ENCODE measurements at regions not wholly inside any gene's neighbourhood (a gene's known extent, or its start where the extent isn't known, plus 50 kb on each side); places are given as distances from the start of the nearest gene placed in this dataset.

- TF ChIP-seq POLR2A (IDR thresholded peaks at IDR 0.05) = no peak
- intact Hi-C loops (cut with DNase I) = no loop called here
- no peak overlapping the region for H3K4me3 ChIP-seq
Measured at GRCh38 chr10:6362879-6363278, 160.1 kb downstream of the PFKFB3 start.

DNA sequence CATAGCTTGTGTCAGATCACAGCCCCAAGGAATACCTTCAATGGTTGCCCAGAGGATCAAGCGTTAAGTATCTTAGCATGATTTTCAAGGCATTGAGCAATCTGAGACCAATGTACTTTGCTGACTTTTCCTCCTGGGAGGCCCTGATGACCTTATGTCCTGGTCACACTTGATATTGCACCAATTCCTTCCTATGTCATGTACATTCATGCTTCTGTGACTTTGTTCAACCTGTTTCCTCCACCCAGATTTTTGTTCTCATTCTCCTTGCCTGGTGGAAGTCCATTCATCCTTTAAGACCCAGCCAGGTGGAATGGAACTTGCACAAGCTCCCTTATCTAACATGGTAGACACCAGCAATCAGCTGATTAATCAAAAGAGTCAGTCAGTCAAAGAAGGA, 160.8 kb downstream of the PFKFB3 start:
- no peak overlapping the region for H3K4me3 ChIP-seq
- no peaks in the 10 kb centered on the region for H3K36me3 ChIP-seq (replicated peaks in 1 of 2)
- no peaks in the 10 kb centered on the region for H3K4me1 ChIP-seq (replicated peaks in 1 of 2)
- no peak for DNase-seq
- H3K27me3 ChIP-seq = no peaks in the 10 kb centered on the region
- 0 to 78% (median 58%) methylated on average over 1 of the region's 1 CpG for WGBS, 4 donors
- TF ChIP-seq POLR2A (IDR thresholded peaks at IDR 0.05) (no peak), CTCF (IDR thresholded peaks at IDR 0.05) (no peak)
- intact Hi-C loops (cut with DNase I) = no loop called here
- H3K27ac ChIP-seq = no peak overlapping the region
- H3K9me3 ChIP-seq (replicated peaks in 1 of 3) = peaks cover 0 to 11% (median 7%) of the 10 kb centered on the region in 3 donors

More at GRCh38 chr10:6362879-6363278, 160.1 kb downstream of the PFKFB3 start:
- no peak for DNase-seq
- H3K36me3 ChIP-seq (replicated peaks in 1 of 2) = no peaks in the 10 kb centered on the region
- H3K9me3 ChIP-seq (replicated peaks in 1 of 3) = peaks cover 0 to 11% (median 7%) of the 10 kb centered on the region in 3 donors
- no peaks in the 10 kb centered on the region for H3K4me1 ChIP-seq (replicated peaks in 1 of 2)
- no peak overlapping the region for H3K27ac ChIP-seq
- H3K27me3 ChIP-seq = no peaks in the 10 kb centered on the region

GRCh38 chr10:6364283-6364682, 161.6 kb downstream of the PFKFB3 start:
- intact Hi-C loops (cut with DNase I) = no loop called here
- TF ChIP-seq CTCF (IDR thresholded peaks at IDR 0.05) (no peak), POLR2A (IDR thresholded peaks at IDR 0.05) (no peak)
- 83 to 94% (median 90%) methylated on average over 2 of the region's 2 CpGs for WGBS, 4 donors
- H3K27ac ChIP-seq = no peak overlapping the region
- H3K4me3 ChIP-seq = no peak overlapping the region
- DNase-seq = no peak
- no peaks in the 10 kb centered on the region for H3K36me3 ChIP-seq (replicated peaks in 1 of 2)
- H3K9me3 ChIP-seq (replicated peaks in 1 of 3) = peaks cover 0 to 11% (median 7%) of the 10 kb centered on the region in 3 donors
- no peaks in the 10 kb centered on the region for H3K27me3 ChIP-seq
- no peaks in the 10 kb centered on the region for H3K4me1 ChIP-seq (replicated peaks in 1 of 2)

DNA sequence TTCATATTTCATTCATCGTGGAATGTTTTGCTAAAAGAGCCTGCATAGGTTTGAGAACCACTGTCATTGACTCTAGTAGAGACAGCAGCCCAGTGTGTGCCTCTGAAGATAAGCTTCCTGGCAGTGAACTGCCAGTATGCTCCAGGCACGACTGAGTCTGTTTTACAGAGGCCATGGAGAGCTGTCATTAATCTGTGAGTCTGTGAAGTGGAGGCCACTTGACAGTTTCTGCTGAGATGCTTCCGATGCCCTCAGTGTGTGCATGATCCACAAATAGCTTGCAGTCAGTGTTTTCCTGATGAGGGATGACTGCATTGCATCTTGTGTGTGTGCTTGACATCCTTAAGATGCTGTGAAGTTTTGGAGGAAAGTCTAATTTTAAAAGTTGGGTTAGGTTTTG, 162.2 kb downstream of the PFKFB3 start:
- intact Hi-C loops (cut with DNase I) = no loop called here
- H3K4me1 ChIP-seq (replicated peaks in 1 of 2) = no peaks in the 10 kb centered on the region
- TF ChIP-seq CTCF (IDR thresholded peaks at IDR 0.05) (no peak), POLR2A (IDR thresholded peaks at IDR 0.05) (no peak)
- no peaks in the 10 kb centered on the region for H3K27me3 ChIP-seq
- H3K27ac ChIP-seq = peak overlapping the region in 1 of 5 donors; percentile 45
- H3K9me3 ChIP-seq (replicated peaks in 1 of 3) = peaks cover 0 to 10% (median 6%) of the 10 kb centered on the region in 3 donors
- no peaks in the 10 kb centered on the region for H3K36me3 ChIP-seq (replicated peaks in 1 of 2)
- no peak for DNase-seq
- WGBS, 4 donors = 27 to 48% (median 46%) methylated on average over 3 of the region's 3 CpGs
- H3K4me3 ChIP-seq = no peak overlapping the region

- H3K36me3 ChIP-seq (replicated peaks in 1 of 2) = no peaks in the 10 kb centered on the region
- no peak for DNase-seq
- intact Hi-C loops (cut with DNase I) = no loop called here
- 60 to 70% (median 65%) methylated on average over 4 of the region's 4 CpGs for WGBS, 4 donors
- H3K9me3 ChIP-seq (replicated peaks in 1 of 3) = peaks cover 0 to 6% (median 2%) of the 10 kb centered on the region in 3 donors
- TF ChIP-seq CTCF (IDR thresholded peaks at IDR 0.05) = no peak
- no peak for TF ChIP-seq POLR2A (IDR thresholded peaks at IDR 0.05)
- H3K27me3 ChIP-seq = no peaks in the 10 kb centered on the region
- H3K4me3 ChIP-seq = no peak overlapping the region
- H3K4me1 ChIP-seq (replicated peaks in 1 of 2) = no peaks in the 10 kb centered on the region
- H3K27ac ChIP-seq = peak overlapping the region in 1 of 5 donors; percentile 45
Measured at GRCh38 chr10:6365384-6365783, 162.7 kb downstream of the PFKFB3 start.
